ENCODE measurements at regions not wholly inside any gene's neighbourhood (a gene's known extent, or its start where the extent isn't known, plus 50 kb on each side); places are given as distances from the start of the nearest gene placed in this dataset.

GRCh38 chr3:140763532-140763931 lies 85.7 kb downstream of the TRIM42 start:
- Histone ChIP-seq H3K4me3 (no peak overlapping the region), H3K36me3 (no peaks in the 10 kb centered on the region), H3K27me3 (no peaks in the 10 kb centered on the region), H3K27ac (no peak overlapping the region), H3K9me3 (no peaks in the 10 kb centered on the region), H3K4me1 (no peaks in the 10 kb centered on the region)
- intact Hi-C loops (cut with DNase I; ENCODE audit: low total_unique reads): no loop called here
- DNase-seq: no peak
- WGBS, 2 donors (ENCODE audit: low coverage in 1 of 2): 36 to 79% methylated on average over 1 of the region's 1 CpG
- in situ Hi-C loops (cut with MboI; ENCODE audit: low pct_ligation_motif_present in 1 of 4, low pct_unique_long_range_greater_than_20kb in 1 of 4, low sequenced_read_pairs in 3 of 4): no loop called here
- no peak for TF ChIP-seq EP300 (IDR thresholded peaks at IDR 0.05; ENCODE audit: low read depth)
- no peak for TF ChIP-seq POLR2A (IDR thresholded peaks at IDR 0.05)
- TF ChIP-seq CTCF (IDR thresholded peaks at IDR 0.05): no peak
- no peak for TF ChIP-seq POLR2AphosphoS5 (IDR thresholded peaks at IDR 0.05)

GRCh38 chr3:140765246-140765645 lies 87.4 kb downstream of the TRIM42 start:
- Histone ChIP-seq H3K27ac (no peak overlapping the region), H3K4me3 (no peak overlapping the region), H3K36me3 (no peaks in the 10 kb centered on the region), H3K9me3 (no peaks in the 10 kb centered on the region), H3K27me3 (no peaks in the 10 kb centered on the region), H3K4me1 (no peaks in the 10 kb centered on the region)
- DNase-seq: no peak
- TF ChIP-seq POLR2AphosphoS5 (IDR thresholded peaks at IDR 0.05) (no peak), CTCF (IDR thresholded peaks at IDR 0.05) (no peak), POLR2A (IDR thresholded peaks at IDR 0.05) (no peak), EP300 (IDR thresholded peaks at IDR 0.05; ENCODE audit: low read depth) (no peak)
- WGBS, 2 donors (ENCODE audit: low coverage in 1 of 2): 70 to 82% methylated on average over 2 of the region's 2 CpGs
- in situ Hi-C loops (cut with MboI; ENCODE audit: low pct_ligation_motif_present in 1 of 4, low pct_unique_long_range_greater_than_20kb in 1 of 4, low sequenced_read_pairs in 3 of 4) (no loop called here), intact Hi-C loops (cut with DNase I; ENCODE audit: low total_unique reads) (no loop called here)

- H3K4me1 ChIP-seq: no peaks in the 10 kb centered on the region
- no peak for DNase-seq
- TF ChIP-seq POLR2AphosphoS5 (IDR thresholded peaks at IDR 0.05) (no peak), CTCF (IDR thresholded peaks at IDR 0.05) (no peak)
These were observed 88.6 kb downstream of the TRIM42 start for GRCh38 chr3:140766465-140766864.

GRCh38 chr3:140767566-140767965 lies 89.7 kb downstream of the TRIM42 start:
- Histone ChIP-seq H3K27me3 (no peaks in the 10 kb centered on the region), H3K9me3 (no peaks in the 10 kb centered on the region), H3K36me3 (no peaks in the 10 kb centered on the region), H3K4me3 (no peak overlapping the region), H3K27ac (no peak overlapping the region), H3K4me1 (no peaks in the 10 kb centered on the region)
- no peak for DNase-seq
- intact Hi-C loops (cut with DNase I; ENCODE audit: low total_unique reads) (no loop called here), in situ Hi-C loops (cut with MboI; ENCODE audit: low pct_ligation_motif_present in 1 of 4, low pct_unique_long_range_greater_than_20kb in 1 of 4, low sequenced_read_pairs in 3 of 4) (no loop called here)
- 33 to 55% methylated on average over 1 of the region's 1 CpG for WGBS, 2 donors (ENCODE audit: low coverage in 1 of 2)
- no peak for TF ChIP-seq EP300 (IDR thresholded peaks at IDR 0.05; ENCODE audit: low read depth)
- TF ChIP-seq POLR2AphosphoS5 (IDR thresholded peaks at IDR 0.05): no peak
- no peak for TF ChIP-seq POLR2A (IDR thresholded peaks at IDR 0.05)
- no peak for TF ChIP-seq CTCF (IDR thresholded peaks at IDR 0.05)

More at GRCh38 chr3:140766465-140766864, 88.6 kb downstream of the TRIM42 start:
- intact Hi-C loops (cut with DNase I; ENCODE audit: low total_unique reads): no loop called here
- in situ Hi-C loops (cut with MboI; ENCODE audit: low pct_ligation_motif_present in 1 of 4, low pct_unique_long_range_greater_than_20kb in 1 of 4, low sequenced_read_pairs in 3 of 4): no loop called here
- Histone ChIP-seq H3K36me3 (no peaks in the 10 kb centered on the region), H3K9me3 (no peaks in the 10 kb centered on the region), H3K27ac (no peak overlapping the region), H3K4me3 (no peak overlapping the region), H3K27me3 (no peaks in the 10 kb centered on the region)
- WGBS, 2 donors (ENCODE audit: low coverage in 1 of 2): 54 to 86% methylated on average over 2 to 3 of the region's 3 CpGs

Data from transverse colon (tissue), 4 donors.